Posterior cingulate gyrus (tissue), 11 donors: ENCODE measurements at regions not wholly inside any gene's neighbourhood (a gene's known extent, or its start where the extent isn't known, plus 50 kb on each side); places are given as distances from the start of the nearest gene placed in this dataset.
"Not testable (repeated sequence)": the region's sequence is repeated elsewhere in the genome, so short reads cannot be mapped to it uniquely, and the experiment has no call there.

Source experiments
- DNase-seq, 10 donors: peaks; one replicate each; pipeline versions ENCODE4 v3.0.0 to v3.0.0-alpha.2; 2020 to 2021; ENCODE audit warnings: mixed read lengths in 3 of 10
- intact Hi-C: fragments of 100-400 bp; cut with DNase I; formaldehyde crosslinking; loops from one replicate; pipeline ENCODE4 v1.15.1; 2023

- intact Hi-C loops = no loop called here
Measured at GRCh38 chr14:101246894-101247841, 314.1 kb upstream of the DIO3 start.

GRCh38 chr14:101247842-101248725 is 313.2 kb upstream of the DIO3 start:
- intact Hi-C loops = no loop called here
- DNase-seq = peak in 2 of 10 donors; percentile 65 to 74

More at GRCh38 chr14:101246894-101247841, 314.1 kb upstream of the DIO3 start:
- DNase-seq = peak in 2 of 10 donors; percentile 62 to 67

- peak in 2 of 10 donors; percentile 84 to 86 for DNase-seq
Measured at GRCh38 chr14:101248840-101249675, 312.2 kb upstream of the DIO3 start.

GRCh38 chr14:101249676-101250036 is 311.6 kb upstream of the DIO3 start:
- DNase-seq = peak in 2 of 10 donors; percentile 56 to 57
- intact Hi-C loops = no loop called here

More at GRCh38 chr14:101248840-101249675, 312.2 kb upstream of the DIO3 start:
- intact Hi-C loops = no loop called here

GRCh38 chr14:101250336-101250947 is 310.9 kb upstream of the DIO3 start:
- intact Hi-C loops = no loop called here
- peak in 3 of 10 donors; percentile 14 to 87 (median 86) for DNase-seq

GRCh38 chr14:101250948-101251811 is 310.1 kb upstream of the DIO3 start:
- peak in 2 of 10 donors; percentile 51 to 67 for DNase-seq

GRCh38 chr14:101251812-101252442 is 309.4 kb upstream of the DIO3 start:
- peak in 2 of 10 donors; percentile 61 for DNase-seq
- intact Hi-C loops = no loop called here

More at GRCh38 chr14:101250948-101251811, 310.1 kb upstream of the DIO3 start:
- intact Hi-C loops = no loop called here

GRCh38 chr14:101252443-101253214 is 308.7 kb upstream of the DIO3 start:
- peak in 1 of 10 donors; percentile 70 for DNase-seq
- intact Hi-C loops = no loop called here

- intact Hi-C loops = no loop called here
- DNase-seq = peak in 1 of 10 donors; percentile 43
Measured at GRCh38 chr14:101253948-101254347, 307.3 kb upstream of the DIO3 start.

GRCh38 chr14:101254805-101255764 is 306.2 kb upstream of the DIO3 start:
- intact Hi-C loops = no loop called here
- peak in 1 of 10 donors; percentile 85 for DNase-seq

- intact Hi-C loops = no loop called here
- DNase-seq = peak in 2 of 10 donors; percentile 42 to 59
Measured at GRCh38 chr14:101255765-101256125, 305.6 kb upstream of the DIO3 start.

GRCh38 chr14:101256266-101256665 is 305.0 kb upstream of the DIO3 start:
- DNase-seq = no peak
- intact Hi-C loops = no loop called here

GRCh38 chr14:101257551-101257950 is 303.7 kb upstream of the DIO3 start:
- intact Hi-C loops = no loop called here
- peak in 2 of 10 donors; percentile 44 to 62 for DNase-seq

- intact Hi-C loops = no loop called here
- DNase-seq = no peak
Measured at GRCh38 chr14:101259748-101260147, 301.5 kb upstream of the DIO3 start.

GRCh38 chr14:101266441-101266840 is 294.9 kb upstream of the DIO3 start:
- intact Hi-C loops = not testable (repeated sequence)

GRCh38 chr14:101273091-101273490 is 288.2 kb upstream of the DIO3 start:
- intact Hi-C loops = no loop called here
- no peak for DNase-seq

More at GRCh38 chr14:101266441-101266840, 294.9 kb upstream of the DIO3 start:
- not testable (repeated sequence) for DNase-seq
